DMS53 (cell line): ENCODE measurements at regions not wholly inside any gene's neighbourhood (a gene's known extent, or its start where the extent isn't known, plus 50 kb on each side); places are given as distances from the start of the nearest gene placed in this dataset.

Experiments
- DNase-seq: peaks from one replicate; lab custom pipeline; 2025; lab: John Stamatoyannopoulos, UW

GRCh38 chr22:49136041-49136815, 691.4 kb downstream of the BRD1 start:
- no peak for DNase-seq

GRCh38 chr22:49134076-49134475, 693.6 kb downstream of the BRD1 start:
- no peak for DNase-seq

GRCh38 chr22:49133541-49133940, 694.1 kb downstream of the BRD1 start:
- DNase-seq: no peak

GRCh38 chr22:49132009-49132408, 695.7 kb downstream of the BRD1 start:
- DNase-seq: no peak

GRCh38 chr22:49129736-49130135, 697.9 kb downstream of the BRD1 start:
- no peak for DNase-seq

- no peak for DNase-seq
These were observed 698.8 kb downstream of the BRD1 start for GRCh38 chr22:49128874-49129273.

- DNase-seq: no peak
These were observed 703.1 kb downstream of the BRD1 start for GRCh38 chr22:49124608-49125007.

- DNase-seq: no peak
These were observed 704.0 kb downstream of the BRD1 start for GRCh38 chr22:49123621-49124192.

- DNase-seq: no peak
These were observed 708.1 kb downstream of the BRD1 start for GRCh38 chr22:49119551-49119952.

GRCh38 chr22:49118065-49118464, 709.6 kb downstream of the BRD1 start:
- DNase-seq: no peak

- no peak for DNase-seq
These were observed 710.2 kb downstream of the BRD1 start for GRCh38 chr22:49117486-49117885.

GRCh38 chr22:49116486-49117120, 711.1 kb downstream of the BRD1 start:
- no peak for DNase-seq

GRCh38 chr22:49116021-49116420, 711.7 kb downstream of the BRD1 start:
- no peak for DNase-seq

- no peak for DNase-seq
These were observed 712.5 kb downstream of the BRD1 start for GRCh38 chr22:49115197-49115596.

- no peak for DNase-seq
These were observed 713.9 kb downstream of the BRD1 start for GRCh38 chr22:49113758-49114157.

GRCh38 chr22:49112661-49113626, 714.7 kb downstream of the BRD1 start:
- no peak for DNase-seq

GRCh38 chr22:49112176-49112575, 715.5 kb downstream of the BRD1 start:
- DNase-seq: no peak

- no peak for DNase-seq
These were observed 716.6 kb downstream of the BRD1 start for GRCh38 chr22:49111085-49111484.

GRCh38 chr22:49108636-49109315, 718.9 kb downstream of the BRD1 start:
- DNase-seq: no peak

GRCh38 chr22:49107961-49108530, 719.6 kb downstream of the BRD1 start:
- no peak for DNase-seq

GRCh38 chr22:49107561-49107960, 720.1 kb downstream of the BRD1 start:
- no peak for DNase-seq
